ENCODE measurements at regions not wholly inside any gene's neighbourhood (a gene's known extent, or its start where the extent isn't known, plus 50 kb on each side); places are given as distances from the start of the nearest gene placed in this dataset.
"Not testable (repeated sequence)": the region's sequence is repeated elsewhere in the genome, so short reads cannot be mapped to it uniquely, and the experiment has no call there.

DNA sequence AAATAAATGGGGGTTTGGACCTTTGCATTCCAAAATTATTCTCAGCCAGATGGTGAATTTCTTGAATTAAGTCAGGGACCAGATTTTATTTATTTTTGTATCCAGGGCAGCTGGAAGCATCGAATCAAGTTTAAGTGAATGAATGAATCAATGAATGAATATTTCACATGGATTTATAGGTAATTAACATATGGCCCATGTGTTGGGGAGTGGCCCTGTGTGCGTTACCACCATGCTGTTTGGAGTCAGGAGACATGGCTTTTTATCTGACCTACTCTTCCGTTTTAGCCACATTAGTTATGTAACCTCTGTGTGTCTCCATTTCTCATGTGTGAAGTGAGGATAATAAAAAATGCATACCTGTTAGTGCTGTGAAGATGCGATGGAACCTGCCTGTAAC, 213.5 kb downstream of the CDH26 start:
- no peak for DNase-seq

DNA sequence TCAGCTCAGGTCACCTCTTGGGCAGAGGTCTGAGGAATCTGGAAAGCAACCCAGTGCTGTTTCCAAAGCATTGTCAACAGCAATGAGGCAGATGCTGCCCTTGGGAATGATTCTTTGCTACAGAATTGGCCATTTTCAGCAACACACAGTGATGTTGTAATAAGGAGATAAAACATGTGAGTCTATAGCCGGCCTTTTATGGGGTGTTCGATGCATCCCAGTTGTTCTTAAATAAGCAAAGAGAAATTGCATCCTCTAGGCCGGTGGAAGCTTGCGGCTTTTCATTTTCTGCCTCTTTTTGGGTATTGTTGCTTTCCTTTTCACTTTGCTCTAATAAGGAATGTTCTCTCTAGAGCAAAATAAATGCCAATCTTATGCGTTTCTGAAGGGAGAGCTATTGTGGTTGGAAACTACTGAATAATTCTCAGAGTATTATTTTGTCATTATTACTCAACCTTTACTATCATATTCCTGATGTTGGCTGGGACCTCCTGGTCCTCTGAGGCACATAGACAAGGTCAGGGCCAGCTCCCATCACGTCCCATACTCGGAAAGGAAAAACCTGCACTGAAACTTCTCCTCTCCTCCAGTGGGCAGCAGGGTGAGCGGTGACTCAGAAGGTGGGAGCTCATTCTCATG, 214.2 kb downstream of the CDH26 start:
- DNase-seq: no peak

DNA sequence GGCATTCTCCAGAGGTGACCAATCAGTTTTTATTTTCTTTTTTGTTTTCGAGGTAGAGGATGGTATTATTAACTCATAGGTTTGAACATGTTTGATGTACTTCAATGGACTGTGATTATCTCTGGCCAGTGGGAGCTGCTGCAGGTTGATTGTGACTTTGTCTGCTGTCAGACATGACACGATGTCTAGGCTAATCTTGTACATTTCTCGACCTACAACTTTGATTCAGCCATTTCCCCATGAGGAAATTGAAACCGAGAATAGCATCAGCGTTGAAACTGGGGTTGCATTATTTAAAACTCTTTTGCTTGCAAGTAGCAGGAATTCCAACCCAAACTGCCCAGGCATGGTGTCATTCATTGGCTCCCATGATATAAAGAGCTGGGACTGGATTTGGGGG, 218.9 kb downstream of the CDH26 start:
- no peak for DNase-seq

GRCh38 chr20:60180986-60181385, 222.8 kb downstream of the CDH26 start:
- no peak for DNase-seq

- DNase-seq: no peak
Measured at GRCh38 chr20:60186412-60186811, 228.2 kb downstream of the CDH26 start.

- DNase-seq: no peak
Measured at GRCh38 chr20:60187683-60188082, 229.5 kb downstream of the CDH26 start.

GRCh38 chr20:60191014-60191413, 232.8 kb downstream of the CDH26 start:
- DNase-seq: no peak

DNA sequence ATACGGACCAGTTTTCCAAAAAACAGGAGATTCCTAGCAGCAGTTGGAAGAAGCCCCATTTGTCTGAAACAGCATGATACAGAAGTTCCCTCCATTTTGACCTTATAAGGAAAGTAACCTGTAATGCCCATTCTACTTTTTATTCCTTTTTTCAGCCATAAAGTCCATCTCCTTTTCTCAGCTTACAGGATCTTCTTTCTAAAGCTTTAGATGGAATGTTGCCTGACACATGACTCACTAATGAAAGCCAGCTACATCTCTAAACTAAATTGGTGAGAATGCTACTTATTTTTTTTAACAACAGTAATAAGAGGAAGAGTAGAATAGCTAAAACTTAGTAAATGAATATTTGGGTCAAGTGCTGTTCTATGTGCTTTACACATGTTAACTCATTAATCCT, 234.1 kb downstream of the CDH26 start:
- no peak for DNase-seq

- not testable (repeated sequence) for DNase-seq
Measured at GRCh38 chr20:60199132-60199531, 240.9 kb downstream of the CDH26 start.

DNA sequence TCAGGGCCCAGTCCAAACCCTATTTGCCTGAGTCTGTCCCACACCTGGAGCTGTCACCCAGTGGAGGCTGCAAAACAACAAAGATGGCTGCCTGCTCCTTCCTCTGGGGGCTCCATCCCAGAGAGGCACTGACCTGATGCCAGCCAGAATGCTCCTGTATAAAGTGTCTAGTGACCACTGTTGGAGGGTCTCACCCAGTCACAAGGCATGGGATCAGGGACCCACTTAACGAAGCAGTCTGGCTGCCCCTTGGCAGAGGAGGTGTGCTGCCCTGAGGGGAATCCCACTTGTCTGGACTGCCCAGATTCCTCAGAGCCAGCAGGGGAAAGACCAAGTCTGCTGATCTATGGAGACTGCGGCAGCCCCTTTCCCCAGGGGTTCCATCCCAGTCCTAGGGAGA, 241.6 kb downstream of the CDH26 start:
- no peak for DNase-seq

DNA sequence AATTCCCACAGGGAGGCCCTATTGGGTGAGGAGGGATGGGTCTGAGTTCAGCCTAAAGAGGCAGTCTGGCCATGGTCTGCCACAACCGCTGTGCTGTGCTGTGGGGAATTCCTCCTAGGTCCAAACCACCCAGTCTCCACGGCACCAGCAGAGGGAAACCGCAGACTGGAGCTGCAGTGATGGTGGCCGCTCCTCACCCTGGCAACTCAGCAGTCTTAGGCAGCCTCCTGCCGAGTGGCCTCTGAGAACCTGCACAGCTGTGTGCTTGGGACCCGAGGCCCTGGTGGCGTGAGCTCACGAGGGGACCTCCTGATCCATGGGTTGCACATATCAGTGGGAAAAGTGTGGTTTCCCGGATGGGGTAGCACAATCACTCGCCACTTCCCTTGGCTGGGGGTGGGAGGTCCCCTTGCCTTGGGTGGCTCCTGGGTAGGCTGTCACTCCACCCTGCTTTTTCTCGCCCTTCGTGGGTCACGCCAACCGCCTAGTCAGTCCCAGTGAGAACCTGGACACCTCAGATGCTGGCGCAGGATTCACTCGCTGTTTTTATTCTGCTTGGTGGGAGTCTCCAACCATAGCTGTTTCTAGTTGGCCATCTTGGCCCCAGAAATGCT, 242.2 kb downstream of the CDH26 start:
- DNase-seq: no peak

GRCh38 chr20:60201198-60201835, 243.1 kb downstream of the CDH26 start:
- no peak for DNase-seq

- no peak for DNase-seq
Measured at GRCh38 chr20:60202046-60202445, 243.8 kb downstream of the CDH26 start.

GRCh38 chr20:60203451-60203850, 245.2 kb downstream of the CDH26 start:
- DNase-seq: no peak

- no peak for DNase-seq
Measured at GRCh38 chr20:60204601-60205000, 246.4 kb downstream of the CDH26 start.

GRCh38 chr20:60206259-60206658, 248.0 kb downstream of the CDH26 start:
- DNase-seq: peak; percentile 72 to 78

DNA sequence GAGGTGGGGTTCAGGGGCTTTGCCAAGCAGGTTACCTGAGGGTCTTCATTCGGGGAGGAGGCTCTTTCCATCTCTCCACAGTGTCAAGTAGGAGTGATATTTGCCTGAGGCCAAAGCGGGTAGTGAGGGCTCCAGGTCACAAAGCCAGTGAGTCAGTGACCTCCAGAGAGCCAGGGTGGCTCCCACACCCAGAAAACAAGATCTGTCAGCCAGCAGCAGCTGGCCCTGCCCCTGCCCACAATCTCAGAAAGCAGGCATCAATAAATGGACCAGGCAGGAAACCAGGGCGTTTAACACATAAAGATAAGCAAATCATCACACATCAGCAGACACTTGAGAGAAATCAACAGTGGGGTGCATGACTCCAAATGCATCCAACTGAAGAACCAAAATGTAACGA, 250.8 kb downstream of the CDH26 start:
- no peak for DNase-seq

GRCh38 chr20:60210779-60211617, 252.8 kb downstream of the CDH26 start:
- DNase-seq: peak in 1 of 2 experiments; percentile 23

DNA sequence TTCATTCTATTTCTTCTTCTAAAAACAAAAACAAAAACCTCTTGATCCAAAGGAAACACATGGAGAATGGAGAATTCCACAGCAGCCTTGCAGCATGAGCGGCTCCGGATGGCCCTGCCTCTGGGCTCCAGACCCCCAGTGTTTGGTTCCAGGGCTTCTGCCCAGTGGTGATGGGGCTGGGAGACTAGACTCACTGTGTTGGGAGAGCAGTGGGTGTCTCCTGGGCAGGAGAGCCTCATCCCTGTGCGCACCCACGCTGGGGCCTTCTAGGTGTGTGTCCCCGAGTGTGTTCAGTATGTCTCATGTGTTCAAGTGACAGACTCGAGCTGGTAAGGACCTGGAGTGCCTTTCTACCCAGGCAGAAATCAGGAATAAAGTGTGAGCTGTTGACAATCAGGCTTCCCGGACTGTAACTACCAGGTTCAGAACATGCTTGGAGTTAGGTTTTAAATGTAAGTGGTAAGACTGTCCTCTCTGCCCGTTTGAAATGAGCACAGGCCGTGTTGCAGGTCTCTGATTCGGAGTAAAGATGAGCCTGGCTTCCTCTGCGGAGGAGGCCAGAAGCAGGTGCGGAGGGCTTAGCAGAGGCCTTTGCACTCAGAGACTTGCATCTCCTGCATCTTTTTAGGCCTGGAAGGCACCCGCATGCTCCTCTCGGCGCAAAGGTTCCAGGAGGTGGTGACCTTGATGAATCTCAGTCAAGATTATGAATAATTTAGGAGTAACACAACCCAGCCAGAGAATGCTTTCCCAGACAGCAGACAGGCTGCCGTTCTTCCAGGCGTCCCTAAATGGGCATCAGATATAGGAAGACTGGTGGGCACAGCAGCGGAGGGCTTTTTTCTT, 253.6 kb downstream of the CDH26 start:
- DNase-seq: no peak

DNA sequence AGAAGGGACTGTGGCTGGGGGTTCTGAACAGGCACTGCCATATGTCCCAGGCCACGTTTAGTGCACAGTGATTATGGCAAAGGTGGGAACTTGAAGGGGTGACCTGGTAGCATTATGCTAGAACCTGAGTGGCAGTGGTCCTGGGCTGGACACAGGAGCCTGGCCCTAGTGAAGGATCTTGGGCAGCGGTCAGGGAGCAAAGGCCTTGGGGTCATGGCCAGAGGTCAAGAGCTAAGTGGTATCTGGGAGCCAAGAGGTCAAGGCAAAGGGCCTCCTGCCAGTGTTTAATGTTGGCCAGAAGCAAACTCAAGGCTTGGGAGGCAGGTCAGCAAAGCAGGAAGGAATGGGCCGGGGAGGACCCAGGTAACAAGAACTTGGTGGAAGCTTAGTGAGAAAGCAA, 254.5 kb downstream of the CDH26 start:
- no peak for DNase-seq

- no peak for DNase-seq
Measured at GRCh38 chr20:60213126-60213893, 255.1 kb downstream of the CDH26 start.
